AG10803 (cell line): ENCODE measurements at regions not wholly inside any gene's neighbourhood (a gene's known extent, or its start where the extent isn't known, plus 50 kb on each side); places are given as distances from the start of the nearest gene placed in this dataset.

Source experiments
- DNase-seq: peaks from one replicate; pipeline ENCODE4 v3.0.0; 2010; ENCODE audit warnings: low read depth
- H3K4me3 ChIP-seq: 2 replicates; pipeline ENCODE4 v1.5.1; 2011; ENCODE audit warnings: mild to moderate bottlenecking, low read length, control low read depth
- TF ChIP-seq, protein P1 (sequence below): conservative IDR thresholded peaks from 2 replicates; pipeline ENCODE4 v1.5.1; 2011; ENCODE audit warnings: mild to moderate bottlenecking, low read length, control low read depth, inconsistent platforms

DNA sequence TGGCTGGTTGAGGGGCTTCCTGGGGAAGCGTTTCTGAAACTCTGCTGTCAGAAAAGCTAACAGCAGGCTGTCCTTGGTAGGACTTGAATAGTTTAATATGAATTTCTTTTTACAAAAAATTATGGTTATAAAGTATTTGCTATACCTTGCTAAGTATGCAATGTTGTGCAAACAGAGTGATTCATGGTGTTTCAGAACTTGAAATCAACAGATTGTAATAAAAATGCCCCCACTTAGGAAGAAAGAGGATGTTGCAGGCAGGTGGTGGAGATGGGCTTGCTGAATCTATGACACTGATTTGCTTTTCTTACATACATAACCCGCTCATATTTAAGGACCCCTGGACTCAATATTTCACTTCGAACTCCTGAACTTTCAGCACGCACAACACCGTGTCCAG is 211.6 kb downstream of the THBS2 start:
- no peak for DNase-seq
- TF ChIP-seq, protein P1, sequence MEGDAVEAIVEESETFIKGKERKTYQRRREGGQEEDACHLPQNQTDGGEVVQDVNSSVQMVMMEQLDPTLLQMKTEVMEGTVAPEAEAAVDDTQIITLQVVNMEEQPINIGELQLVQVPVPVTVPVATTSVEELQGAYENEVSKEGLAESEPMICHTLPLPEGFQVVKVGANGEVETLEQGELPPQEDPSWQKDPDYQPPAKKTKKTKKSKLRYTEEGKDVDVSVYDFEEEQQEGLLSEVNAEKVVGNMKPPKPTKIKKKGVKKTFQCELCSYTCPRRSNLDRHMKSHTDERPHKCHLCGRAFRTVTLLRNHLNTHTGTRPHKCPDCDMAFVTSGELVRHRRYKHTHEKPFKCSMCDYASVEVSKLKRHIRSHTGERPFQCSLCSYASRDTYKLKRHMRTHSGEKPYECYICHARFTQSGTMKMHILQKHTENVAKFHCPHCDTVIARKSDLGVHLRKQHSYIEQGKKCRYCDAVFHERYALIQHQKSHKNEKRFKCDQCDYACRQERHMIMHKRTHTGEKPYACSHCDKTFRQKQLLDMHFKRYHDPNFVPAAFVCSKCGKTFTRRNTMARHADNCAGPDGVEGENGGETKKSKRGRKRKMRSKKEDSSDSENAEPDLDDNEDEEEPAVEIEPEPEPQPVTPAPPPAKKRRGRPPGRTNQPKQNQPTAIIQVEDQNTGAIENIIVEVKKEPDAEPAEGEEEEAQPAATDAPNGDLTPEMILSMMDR, result no peak
- H3K4me3 ChIP-seq, result no peak overlapping the region

DNA sequence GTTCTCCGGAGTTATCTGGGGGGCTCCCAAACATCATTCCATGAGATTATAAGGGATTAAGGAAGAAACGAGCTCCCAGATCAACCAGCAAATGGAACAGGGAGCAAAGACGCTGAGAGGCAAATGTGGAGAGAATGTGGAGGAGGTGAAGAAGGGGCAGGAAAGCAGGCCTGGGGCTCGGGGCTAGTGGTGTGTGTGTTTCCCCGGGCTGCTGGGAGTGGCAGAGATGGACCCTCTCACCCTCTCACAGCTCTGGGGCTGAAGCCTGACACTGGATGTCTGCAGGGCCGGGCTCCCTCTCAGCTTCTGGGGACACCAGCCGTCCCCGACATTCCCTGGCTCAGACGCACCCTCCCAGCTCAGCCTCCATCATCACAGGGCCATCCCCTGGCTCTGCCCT is 212.6 kb downstream of the THBS2 start:
- TF ChIP-seq, protein P1, result no peak
- no peak for DNase-seq

DNA sequence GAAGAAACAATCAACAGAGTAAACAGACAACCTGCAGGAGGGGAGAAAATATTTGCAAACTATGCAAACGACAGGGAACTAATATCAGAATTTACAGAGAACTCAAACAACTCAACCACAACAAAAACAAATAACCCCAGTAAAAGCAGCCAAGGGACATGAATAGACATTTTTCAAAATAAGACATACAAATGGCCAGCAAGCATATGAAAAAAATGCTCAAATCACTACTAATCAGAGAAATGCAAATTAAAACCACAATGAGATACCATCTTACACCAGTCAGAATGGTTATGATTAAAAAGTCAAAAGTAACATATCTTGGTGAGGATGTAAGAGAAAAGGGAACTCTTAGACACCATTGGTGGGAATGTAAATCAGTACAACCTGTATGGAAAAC is 215.0 kb downstream of the THBS2 start:
- no peak overlapping the region for H3K4me3 ChIP-seq
- DNase-seq, result peak; percentile 48
- TF ChIP-seq, protein P1, result no peak

More for the DNA sequence above, 212.6 kb downstream of the THBS2 start:
- no peak overlapping the region for H3K4me3 ChIP-seq

DNA sequence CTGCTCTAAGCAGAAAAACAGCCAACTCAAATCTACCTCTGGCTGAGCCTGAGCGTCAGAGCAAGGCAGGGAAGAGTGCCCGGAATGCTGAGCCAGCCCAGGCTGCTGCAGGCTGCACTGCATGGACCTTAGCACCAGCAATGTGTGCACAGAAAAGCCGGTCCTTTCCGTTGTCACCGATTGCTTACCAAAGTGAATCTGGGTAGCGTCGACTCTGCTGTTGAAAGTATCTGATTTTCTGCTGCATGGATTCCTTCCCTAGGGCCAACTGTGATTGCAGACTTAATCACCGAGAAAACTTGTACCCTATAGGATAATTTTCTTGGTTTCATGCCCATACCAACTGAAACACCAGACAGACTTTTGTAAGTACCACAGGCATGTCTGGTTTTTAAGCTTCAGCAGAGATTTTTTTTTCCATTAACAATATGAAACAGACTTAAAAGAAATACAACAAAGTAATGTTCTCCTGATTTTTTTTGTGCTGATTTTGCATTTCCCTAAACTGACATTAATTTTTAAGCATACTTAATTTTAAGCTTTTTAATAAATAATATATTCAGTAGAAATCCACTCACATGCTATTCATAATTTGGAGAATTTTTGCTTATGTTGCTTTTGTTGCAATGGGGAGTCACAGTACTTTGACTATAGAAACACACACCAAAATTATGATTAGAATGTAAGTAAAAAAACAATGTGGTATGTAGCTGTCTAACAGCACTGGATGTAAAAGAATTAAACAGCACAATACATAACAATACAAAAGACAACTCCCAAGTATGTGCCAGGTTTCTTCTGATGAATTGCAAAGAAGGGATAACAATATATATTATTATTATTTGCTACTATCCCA is 218.0 kb downstream of the THBS2 start:
- DNase-seq, result peak; percentile 89
- TF ChIP-seq, protein P1, result no peak

DNA sequence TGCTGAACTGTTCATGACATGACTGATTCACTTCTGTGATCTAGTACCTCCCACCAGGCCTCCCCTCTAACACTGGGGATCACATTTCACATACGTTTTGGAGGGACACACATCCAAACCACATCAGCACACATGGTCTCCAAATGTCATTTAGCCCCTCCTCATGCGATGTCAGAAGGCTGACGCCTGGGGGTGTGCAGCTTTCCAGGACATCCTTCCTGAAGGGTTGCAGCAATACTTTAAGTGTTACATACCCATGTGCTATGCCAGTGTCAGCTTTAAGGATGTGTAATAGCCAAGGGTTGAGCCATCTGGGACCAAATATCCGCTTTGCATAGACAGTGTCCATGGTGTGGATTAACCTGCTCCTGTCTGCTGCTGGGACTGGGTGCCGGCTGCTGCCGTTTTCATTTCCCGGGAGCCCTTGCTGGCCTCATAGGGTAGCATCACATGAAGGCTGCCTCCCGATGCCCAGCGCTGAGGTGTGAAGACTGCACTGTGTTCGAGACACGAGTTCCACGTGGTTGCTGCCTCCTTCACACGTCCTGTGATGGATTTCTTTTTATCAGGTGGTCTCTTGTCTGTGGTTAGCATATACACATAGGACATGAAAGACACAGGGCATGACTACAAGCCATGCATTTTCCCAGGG is 219.0 kb downstream of the THBS2 start:
- TF ChIP-seq, protein P1, result peak; percentile 39
- no peak overlapping the region for H3K4me3 ChIP-seq
- DNase-seq, result peak; percentile 95

More for the DNA sequence above, 218.0 kb downstream of the THBS2 start:
- peak overlapping the region; percentile 31 for H3K4me3 ChIP-seq

DNA sequence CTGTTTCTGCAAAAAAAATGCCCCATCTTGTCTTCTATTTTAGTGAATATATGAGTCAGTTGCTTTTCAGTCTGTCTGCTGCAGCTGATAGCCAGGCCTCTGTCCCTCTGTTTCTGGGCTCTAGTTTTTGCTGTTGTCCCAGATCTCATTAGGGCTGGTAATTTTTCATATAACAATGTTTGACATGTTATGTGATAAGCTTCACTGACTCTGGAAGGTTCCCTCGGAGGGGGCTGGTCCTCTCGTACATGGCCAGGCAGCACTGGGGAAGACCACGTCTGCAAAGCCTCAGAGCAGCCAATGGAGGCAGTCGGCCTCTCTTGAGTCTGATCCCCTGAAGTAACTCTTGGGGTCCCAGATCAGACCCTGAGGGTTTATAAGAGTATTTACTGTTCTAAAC is 223.8 kb downstream of the THBS2 start:
- H3K4me3 ChIP-seq, result no peak overlapping the region
- TF ChIP-seq, protein P1, result no peak
- no peak for DNase-seq

DNA sequence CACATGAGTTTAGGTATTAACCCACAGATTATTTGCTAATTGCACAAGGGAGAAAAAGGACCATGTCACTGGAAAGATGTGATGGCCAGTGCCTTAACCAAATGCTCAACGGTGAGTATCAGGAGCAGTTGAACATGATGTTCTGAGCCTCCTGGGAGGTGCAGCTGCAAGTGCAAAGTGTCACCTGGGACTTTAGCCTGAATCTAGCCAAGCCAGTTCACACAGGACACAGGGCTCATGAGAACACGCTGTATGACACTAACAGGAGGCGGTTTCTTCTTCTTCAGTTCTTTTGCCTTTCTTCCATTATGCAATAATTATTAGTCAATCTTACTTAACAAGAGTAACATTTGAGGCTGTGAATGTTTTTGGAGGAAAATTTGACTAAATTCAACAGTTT is 225.3 kb downstream of the THBS2 start:
- no peak for DNase-seq
- TF ChIP-seq, protein P1, result no peak
- no peak overlapping the region for H3K4me3 ChIP-seq
